Adrenal gland (tissue), 9 donors: ENCODE measurements at regions not wholly inside any gene's neighbourhood (a gene's known extent, or its start where the extent isn't known, plus 50 kb on each side); places are given as distances from the start of the nearest gene placed in this dataset.

Experiments
- DNase-seq, 7 donors: peaks; one replicate each; pipeline ENCODE4 v3.0.0-alpha.2; 2019 to 2020
- H3K27ac ChIP-seq, 5 donors: fragments of 200-600 bp; sonication (generic) in 4 of 5; 1 replicate in 3 of 5; 2 replicates in 2 of 5; pipeline versions ENCODE4 v1.5.1 to v1.8.0; 2016 to 2020; ENCODE audit warnings: mild to moderate bottlenecking in 1 of 5
- H3K27me3 ChIP-seq: fragments of 200-600 bp; 2 replicates; pipeline ENCODE4 v1.8.0; 2021
- H3K36me3 ChIP-seq, 2 donors: fragments of 200-600 bp; replicated peaks in 1 of 2; 1 replicate in 1 of 2; 2 replicates in 1 of 2; pipeline versions ENCODE4 v1.5.1 to v1.8.0; 2018 to 2022
- H3K4me1 ChIP-seq, 2 donors: fragments of 200-600 bp; replicated peaks in 1 of 2; 1 replicate in 1 of 2; 2 replicates in 1 of 2; pipeline versions ENCODE4 v1.5.1 to v1.8.0; 2018 to 2021
- H3K4me3 ChIP-seq, 4 donors: fragments of 200-600 bp; sonication (generic) in 3 of 4; one replicate each; pipeline ENCODE4 v1.5.1; 2016 to 2018
- H3K9me3 ChIP-seq, 3 donors: fragments of 200-600 bp; sonication (generic) in 1 of 3; replicated peaks in 1 of 3; 1 replicate in 2 of 3; 2 replicates in 1 of 3; pipeline versions ENCODE4 v1.5.1 to v1.8.0; 2016 to 2021
- CTCF ChIP-seq, 6 experiments: fragments of 450-650 bp in 4 of 6; fragments of 200-600 bp in 2 of 6; sonication (generic) in 1 of 6; IDR thresholded peaks; 1 replicate in 5 of 6; 2 replicates in 1 of 6; pipeline versions ENCODE4 v1.5.1 to v1.8.0; 2016 to 2021; ENCODE audit warnings: antibody characterized with exemption in 6 of 6, mild to moderate bottlenecking in 2 of 6, moderate library complexity in 1 of 6
- POLR2A ChIP-seq, 2 donors: fragments of 450-650 bp; IDR thresholded peaks; one replicate each; pipeline ENCODE4 v1.6.1; 2017; ENCODE audit warnings: antibody characterized with exemption in 2 of 2, mild to moderate bottlenecking in 2 of 2, moderate library complexity in 1 of 2
- WGBS, 4 donors: extraction: QIAGEN DNeasy Blood & Tissue Kit in 2 of 4; methylation state at CpG; one replicate each; pipeline versions ENCODE4 v1.1.5 to v1.1.7; 2013 to 2017; 5-methylcytosine and 5-hydroxymethylcytosine counted together
- intact Hi-C, 2 donors: fragments of 100-400 bp; cut with DNase I; formaldehyde crosslinking; loops; one replicate each; pipeline versions ENCODE4 v1.14.1 to v1.15.0; 2022 to 2023
- donor health status: healthy with polysubstance abuse.
- donor health status: Bipolar disorder and iron deficiency.
- donor health status: DM: yes; HTN: yes; CAD: no.
- donor health status: DM: no; HTN: no; CAD: no.
- donor health status: DM: no; HTN: no; CAD: no.

GRCh38 chrX:69361311-69361845, 142.7 kb upstream of the NALF2 start:
- 20 to 41% (median 31%) methylated on average over 4 to 5 of the region's 5 CpGs for WGBS, 4 donors
- intact Hi-C loops = no loop called here
- H3K27me3 ChIP-seq = no peaks in the 10 kb centered on the region
- H3K4me1 ChIP-seq = no peaks in the 10 kb centered on the region
- no peaks in the 10 kb centered on the region for H3K36me3 ChIP-seq
- no peaks in the 10 kb centered on the region for H3K9me3 ChIP-seq
- TF ChIP-seq POLR2A (IDR thresholded peaks at IDR 0.05) = no peak
- TF ChIP-seq CTCF (IDR thresholded peaks at IDR 0.05) = no peak
- H3K27ac ChIP-seq = no peak overlapping the region
- no peak overlapping the region for H3K4me3 ChIP-seq
- no peak for DNase-seq

GRCh38 chrX:69357317-69357716, 146.8 kb upstream of the NALF2 start:
- intact Hi-C loops = no loop called here
- H3K36me3 ChIP-seq = no peaks in the 10 kb centered on the region
- H3K4me1 ChIP-seq = no peaks in the 10 kb centered on the region
- DNase-seq = no peak
- no peak overlapping the region for H3K27ac ChIP-seq
- H3K9me3 ChIP-seq = no peaks in the 10 kb centered on the region
- no peak overlapping the region for H3K4me3 ChIP-seq
- no peaks in the 10 kb centered on the region for H3K27me3 ChIP-seq
- WGBS, 4 donors = 53 to 73% (median 73%) methylated on average over 1 to 2 of the region's 2 CpGs; no CpG with 5 or more reads in 1 of the 4 donors
- no peak for TF ChIP-seq CTCF (IDR thresholded peaks at IDR 0.05)
- TF ChIP-seq POLR2A (IDR thresholded peaks at IDR 0.05) = no peak

- H3K4me3 ChIP-seq = no peak overlapping the region
- TF ChIP-seq POLR2A (IDR thresholded peaks at IDR 0.05) = no peak
- no peak for TF ChIP-seq CTCF (IDR thresholded peaks at IDR 0.05)
- DNase-seq = no peak
- 66 to 93% (median 79%) methylated on average over 2 of the region's 2 CpGs; no CpG with 5 or more reads in 1 of the 4 donors for WGBS, 4 donors
- H3K27ac ChIP-seq = no peak overlapping the region
- peaks cover 15% of the 10 kb centered on the region for H3K27me3 ChIP-seq
- intact Hi-C loops = no loop called here
- no peaks in the 10 kb centered on the region for H3K9me3 ChIP-seq
- H3K4me1 ChIP-seq = no peaks in the 10 kb centered on the region
- no peaks in the 10 kb centered on the region for H3K36me3 ChIP-seq
These were observed 159.6 kb upstream of the PJA1 start for GRCh38 chrX:69324851-69325250.

GRCh38 chrX:69323786-69324720, 158.8 kb upstream of the PJA1 start:
- H3K27ac ChIP-seq = no peak overlapping the region
- WGBS, 4 donors = 58 to 82% (median 73%) methylated on average over 3 to 9 of the region's 9 CpGs
- no peak for DNase-seq

More at GRCh38 chrX:69323786-69324720, 158.8 kb upstream of the PJA1 start:
- Histone ChIP-seq H3K27me3 (peaks cover 15% of the 10 kb centered on the region), H3K9me3 (no peaks in the 10 kb centered on the region), H3K4me3 (no peak overlapping the region), H3K36me3 (no peaks in the 10 kb centered on the region), H3K4me1 (no peaks in the 10 kb centered on the region)
- TF ChIP-seq CTCF (IDR thresholded peaks at IDR 0.05) (no peak), POLR2A (IDR thresholded peaks at IDR 0.05) (no peak)
- intact Hi-C loops = no loop called here
